ENCODE measurements at regions not wholly inside any gene's neighbourhood (a gene's known extent, or its start where the extent isn't known, plus 50 kb on each side); places are given as distances from the start of the nearest gene placed in this dataset.

GRCh38 chr10:25842146-25842545, 91.9 kb upstream of the MYO3A start:
- TF ChIP-seq CTCF (IDR thresholded peaks at IDR 0.05) (no peak), POLR2A (IDR thresholded peaks at IDR 0.05) (no peak)
